Natural killer cell (primary cell): ENCODE measurements at regions not wholly inside any gene's neighbourhood (a gene's known extent, or its start where the extent isn't known, plus 50 kb on each side); places are given as distances from the start of the nearest gene placed in this dataset.

Experiments used
- ATAC-seq, 3 donors: fragments of 150-1000 bp in 2 of 3; fragments of 200-7000 bp in 1 of 3; cut with Tn5 transposase; 1 replicate in 1 of 3; 2 replicates in 2 of 3; pipeline ENCODE4 v1.10.0; 2021; ENCODE audit warnings: mild to moderate bottlenecking in 2 of 3, moderate library complexity in 2 of 3
- DNase-seq, 2 donors: peaks; one replicate each; pipeline versions ENCODE4 v3.0.0 to v3.0.0-alpha.2; 2013 to 2021; ENCODE audit warnings: mixed read lengths in 1 of 2
- H3K27ac ChIP-seq: one replicate; pipeline ENCODE4 v1.5.1; 2013; ENCODE audit warnings: mild to moderate bottlenecking, low read length
- H3K27me3 ChIP-seq: one replicate; pipeline ENCODE4 v1.6.1; 2013; ENCODE audit warnings: low read length; ENCODE audit not compliant: control insufficient read depth, insufficient read depth
- H3K36me3 ChIP-seq: one replicate; pipeline ENCODE4 v1.6.1; 2013; ENCODE audit warnings: low read length; ENCODE audit not compliant: control insufficient read depth, insufficient read depth
- H3K4me1 ChIP-seq: one replicate; pipeline ENCODE4 v1.6.1; 2013; ENCODE audit warnings: low read length; ENCODE audit not compliant: control insufficient read depth, insufficient read depth
- H3K4me3 ChIP-seq: one replicate; pipeline ENCODE4 v1.5.1; 2013; ENCODE audit warnings: low read length
- H3K9me3 ChIP-seq: one replicate; pipeline ENCODE4 v1.6.1; 2013; ENCODE audit warnings: low read length; ENCODE audit not compliant: control insufficient read depth, insufficient read depth
- H3K27ac Mint-ChIP-seq, 2 donors: one replicate each; pipeline ENCODE4 v1.8.0; 2022; ENCODE audit warnings: mild to moderate bottlenecking in 2 of 2, mixed read lengths in 2 of 2, moderate library complexity in 1 of 2
- H3K27me3 Mint-ChIP-seq, 2 donors: one replicate each; pipeline ENCODE4 v1.8.0; 2022; ENCODE audit warnings: low read depth in 2 of 2, mixed read lengths in 2 of 2
- H3K36me3 Mint-ChIP-seq: one replicate; pipeline ENCODE4 v1.8.0; 2022; ENCODE audit warnings: mixed read lengths
- H3K4me1 Mint-ChIP-seq, 2 donors: one replicate each; pipeline ENCODE4 v1.8.0; 2022; ENCODE audit warnings: mixed read lengths in 2 of 2
- H3K4me3 Mint-ChIP-seq: one replicate; pipeline ENCODE4 v1.8.0; 2022; ENCODE audit warnings: mild to moderate bottlenecking, moderate library complexity, mixed read lengths
- H3K9me3 Mint-ChIP-seq, 2 donors: one replicate each; pipeline ENCODE4 v1.8.0; 2022; ENCODE audit warnings: mixed read lengths in 2 of 2
- WGBS: methylation state at CpG from one replicate; pipeline ENCODE4 v1.1.7; 2013; ENCODE audit warnings: missing lambda C conversion rate; ENCODE audit not compliant: insufficient coverage; 5-methylcytosine and 5-hydroxymethylcytosine counted together
- intact Hi-C: fragments of 100-400 bp; cut with micrococcal nuclease; formaldehyde crosslinking; loops from one replicate; pipeline ENCODE4 v1.14.2; 2022
- TF ChIP-seq, protein P1 (sequence below): fragments of 200-600 bp; IDR thresholded peaks from one replicate; pipeline ENCODE4 v1.8.0; 2022; ENCODE audit warnings: antibody characterized with exemption

DNA sequence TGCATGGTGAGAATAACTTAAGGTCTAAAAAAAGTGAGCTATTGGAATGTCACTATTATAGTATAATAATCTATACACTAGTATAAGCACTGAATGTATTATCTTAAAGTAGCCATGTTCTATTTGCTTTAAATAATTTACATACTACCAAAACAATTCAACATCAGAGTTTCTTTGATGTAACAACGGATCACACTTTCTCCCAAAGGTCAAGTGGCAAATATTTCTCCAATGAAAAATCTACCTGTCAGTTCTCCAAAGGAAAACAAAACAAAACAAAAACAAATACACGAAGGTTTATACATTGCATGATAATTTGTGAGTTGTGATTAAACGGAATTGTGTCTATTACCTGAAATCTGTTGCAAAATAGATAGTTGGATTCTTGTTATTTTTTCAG is 581.4 kb downstream of the USP25 start:
- Histone ChIP-seq H3K27ac (no peak overlapping the region), H3K9me3 (no peaks in the 10 kb centered on the region), H3K4me1 (no peaks in the 10 kb centered on the region), H3K36me3 (no peaks in the 10 kb centered on the region), H3K27me3 (no peaks in the 10 kb centered on the region), H3K4me3 (no peak overlapping the region)
- Mint-ChIP-seq H3K36me3 (no peaks in the 10 kb centered on the region), H3K4me3 (no peak overlapping the region), H3K27me3 (no peaks in the 10 kb centered on the region), H3K27ac (no peak overlapping the region), H3K9me3 (peaks cover 0 to 3% of the 10 kb centered on the region in 2 donors), H3K4me1 (no peaks in the 10 kb centered on the region)
- no peak for DNase-seq
- intact Hi-C loops = no loop called here
- ATAC-seq = no peak
- TF ChIP-seq, protein P1, sequence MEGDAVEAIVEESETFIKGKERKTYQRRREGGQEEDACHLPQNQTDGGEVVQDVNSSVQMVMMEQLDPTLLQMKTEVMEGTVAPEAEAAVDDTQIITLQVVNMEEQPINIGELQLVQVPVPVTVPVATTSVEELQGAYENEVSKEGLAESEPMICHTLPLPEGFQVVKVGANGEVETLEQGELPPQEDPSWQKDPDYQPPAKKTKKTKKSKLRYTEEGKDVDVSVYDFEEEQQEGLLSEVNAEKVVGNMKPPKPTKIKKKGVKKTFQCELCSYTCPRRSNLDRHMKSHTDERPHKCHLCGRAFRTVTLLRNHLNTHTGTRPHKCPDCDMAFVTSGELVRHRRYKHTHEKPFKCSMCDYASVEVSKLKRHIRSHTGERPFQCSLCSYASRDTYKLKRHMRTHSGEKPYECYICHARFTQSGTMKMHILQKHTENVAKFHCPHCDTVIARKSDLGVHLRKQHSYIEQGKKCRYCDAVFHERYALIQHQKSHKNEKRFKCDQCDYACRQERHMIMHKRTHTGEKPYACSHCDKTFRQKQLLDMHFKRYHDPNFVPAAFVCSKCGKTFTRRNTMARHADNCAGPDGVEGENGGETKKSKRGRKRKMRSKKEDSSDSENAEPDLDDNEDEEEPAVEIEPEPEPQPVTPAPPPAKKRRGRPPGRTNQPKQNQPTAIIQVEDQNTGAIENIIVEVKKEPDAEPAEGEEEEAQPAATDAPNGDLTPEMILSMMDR = no peak
- WGBS = 92% methylated on average over 2 of the region's 3 CpGs

DNA sequence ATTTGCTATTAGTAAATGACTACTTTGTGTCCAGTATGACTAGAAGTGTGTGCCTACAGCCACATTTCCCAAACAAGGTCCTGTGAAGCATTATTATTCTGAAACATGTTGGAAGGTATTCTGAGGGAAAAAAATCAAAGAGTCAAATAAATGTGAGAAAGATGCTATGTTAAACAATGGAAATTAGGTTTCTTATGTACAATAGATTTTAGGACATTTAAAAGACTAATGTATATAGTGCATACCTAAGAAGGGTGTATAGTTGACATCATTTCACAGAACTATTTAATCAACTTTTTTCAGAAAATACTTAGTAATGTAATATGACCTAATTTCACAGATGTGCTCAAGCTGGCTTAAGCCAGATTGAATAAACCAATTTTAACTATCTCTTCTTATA is 582.5 kb downstream of the USP25 start:
- DNase-seq (no peak), ATAC-seq (no peak)
- Mint-ChIP-seq H3K36me3 (no peaks in the 10 kb centered on the region), H3K27me3 (no peaks in the 10 kb centered on the region), H3K27ac (no peak overlapping the region), H3K4me1 (no peaks in the 10 kb centered on the region), H3K9me3 (peaks cover 0 to 6% of the 10 kb centered on the region in 2 donors), H3K4me3 (no peak overlapping the region)
- TF ChIP-seq, protein P1 = no peak
- H3K9me3 ChIP-seq = no peaks in the 10 kb centered on the region
- H3K27me3 ChIP-seq = no peaks in the 10 kb centered on the region
- no peaks in the 10 kb centered on the region for H3K36me3 ChIP-seq
- no peak overlapping the region for H3K4me3 ChIP-seq
- intact Hi-C loops = no loop called here
- no peaks in the 10 kb centered on the region for H3K4me1 ChIP-seq
- H3K27ac ChIP-seq = no peak overlapping the region

DNA sequence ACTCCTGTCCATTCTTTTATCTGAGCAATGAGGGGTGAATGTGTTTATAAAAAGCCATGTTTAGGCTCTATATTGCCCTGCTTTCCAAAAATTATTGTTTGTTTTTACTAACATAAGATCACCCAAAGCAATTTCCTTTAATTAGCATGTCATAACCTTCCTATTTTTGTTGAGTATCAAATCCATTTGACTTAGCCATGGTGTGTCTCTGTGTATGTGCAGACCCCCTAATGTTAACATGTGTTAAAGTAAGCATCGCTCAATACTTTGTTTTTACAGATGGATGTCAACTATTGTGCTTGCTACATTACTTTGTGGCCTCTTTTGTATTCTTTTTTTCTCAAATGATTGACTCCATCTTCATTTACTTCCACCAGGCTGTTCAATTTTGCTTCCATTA is 585.4 kb downstream of the USP25 start:
- Mint-ChIP-seq H3K27ac (no peak overlapping the region), H3K9me3 (peaks cover 3 to 6% of the 10 kb centered on the region in 2 donors), H3K27me3 (no peaks in the 10 kb centered on the region), H3K4me3 (no peak overlapping the region), H3K4me1 (no peaks in the 10 kb centered on the region), H3K36me3 (no peaks in the 10 kb centered on the region)
- no peaks in the 10 kb centered on the region for H3K9me3 ChIP-seq
- intact Hi-C loops = no loop called here
- DNase-seq (no peak), ATAC-seq (no peak)
- H3K36me3 ChIP-seq = no peaks in the 10 kb centered on the region
- no peak overlapping the region for H3K27ac ChIP-seq
- TF ChIP-seq, protein P1 = no peak
- H3K4me1 ChIP-seq = no peaks in the 10 kb centered on the region
- H3K4me3 ChIP-seq = no peak overlapping the region
- no peaks in the 10 kb centered on the region for H3K27me3 ChIP-seq
- 96% methylated on average over 1 of the region's 1 CpG for WGBS

DNA sequence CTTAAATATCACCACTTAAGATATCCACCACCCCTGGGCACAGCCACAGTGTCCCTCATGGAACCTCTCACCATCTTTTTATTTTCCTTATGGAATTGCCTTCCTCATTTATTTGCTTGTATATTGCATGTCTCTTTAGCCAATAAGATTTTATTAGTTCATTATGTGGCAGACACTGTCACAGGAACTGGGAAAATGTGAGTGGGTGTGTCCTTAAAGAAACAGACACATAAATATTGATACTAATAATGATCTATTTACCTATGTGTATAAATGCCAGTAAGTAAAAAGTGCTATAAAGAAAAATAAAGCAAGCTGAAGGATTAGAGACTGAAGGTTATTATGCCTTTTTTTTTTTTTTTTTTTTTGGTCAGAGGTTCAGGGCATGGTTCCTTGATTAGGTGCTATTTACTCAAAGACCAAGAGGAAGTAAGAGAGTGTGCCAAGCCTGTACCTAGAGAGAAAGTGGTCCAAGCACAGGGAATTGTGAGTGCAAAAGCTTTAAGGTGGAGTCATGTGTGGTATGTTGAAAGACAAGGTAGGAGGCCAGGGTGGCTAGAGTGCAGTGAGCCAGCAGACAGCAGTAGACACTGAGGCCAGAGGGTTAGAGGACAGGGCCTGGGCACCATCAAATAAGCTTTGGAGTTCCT is 589.0 kb downstream of the USP25 start:
- intact Hi-C loops = no loop called here
- no peak overlapping the region for H3K27ac Mint-ChIP-seq
- no peaks in the 10 kb centered on the region for H3K36me3 ChIP-seq
- no peak overlapping the region for H3K27ac ChIP-seq
- TF ChIP-seq, protein P1 = no peak
- H3K9me3 Mint-ChIP-seq = peaks cover 3 to 4% of the 10 kb centered on the region in 2 donors
- H3K4me1 Mint-ChIP-seq = no peaks in the 10 kb centered on the region
- DNase-seq (no peak), ATAC-seq (no peak)
- H3K27me3 ChIP-seq = no peaks in the 10 kb centered on the region
- H3K4me3 Mint-ChIP-seq = no peak overlapping the region
- no peaks in the 10 kb centered on the region for H3K9me3 ChIP-seq
- no peaks in the 10 kb centered on the region for H3K36me3 Mint-ChIP-seq
- H3K4me1 ChIP-seq = no peaks in the 10 kb centered on the region
- no peaks in the 10 kb centered on the region for H3K27me3 Mint-ChIP-seq
- H3K4me3 ChIP-seq = no peak overlapping the region
